H9 (cell line): ENCODE measurements at regions not wholly inside any gene's neighbourhood (a gene's known extent, or its start where the extent isn't known, plus 50 kb on each side); places are given as distances from the start of the nearest gene placed in this dataset.

Experiments used
- DNase-seq: peaks from one replicate; pipeline ENCODE4 v3.0.0-alpha.2; 2017
- H2AFZ ChIP-seq: one replicate; pipeline ENCODE4 v1.6.1; 2013; ENCODE audit warnings: mild to moderate bottlenecking, low read length, control low read depth, moderate library complexity
- H2AK5ac ChIP-seq: 2 replicates; pipeline ENCODE4 v1.6.1; 2013; ENCODE audit warnings: low read length, control low read depth, mixed read lengths; ENCODE audit not compliant: insufficient read length
- H2BK120ac ChIP-seq: one replicate; pipeline ENCODE4 v1.6.1; 2013; ENCODE audit warnings: low read depth, mild to moderate bottlenecking, low read length, control low read depth, inconsistent platforms; ENCODE audit not compliant: poor library complexity, severe bottlenecking
- H2BK12ac ChIP-seq: 2 replicates; pipeline ENCODE4 v1.6.1; 2013; ENCODE audit warnings: low read length, control low read depth, mixed read lengths, low read depth; ENCODE audit not compliant: insufficient read length
- H2BK15ac ChIP-seq: 2 replicates; pipeline ENCODE4 v1.6.1; 2013; ENCODE audit warnings: low read depth, low read length, control low read depth
- H2BK20ac ChIP-seq: one replicate; pipeline ENCODE4 v1.6.1; 2013; ENCODE audit warnings: low read depth, mild to moderate bottlenecking, low read length, control low read depth, inconsistent platforms; ENCODE audit not compliant: poor library complexity, severe bottlenecking
- H2BK5ac ChIP-seq: 2 replicates; pipeline ENCODE4 v1.6.1; 2013; ENCODE audit warnings: low read length, control low read depth, mixed read lengths; ENCODE audit not compliant: insufficient read length
- H3K14ac ChIP-seq: 2 replicates; pipeline ENCODE4 v1.6.1; 2013; ENCODE audit warnings: low read length, control low read depth; ENCODE audit not compliant: insufficient read depth
- H3K18ac ChIP-seq: 2 replicates; pipeline ENCODE4 v1.6.1; 2013; ENCODE audit warnings: low read depth, mild to moderate bottlenecking, mixed read lengths, low read length, control low read depth; ENCODE audit not compliant: insufficient read length
- H3K23ac ChIP-seq: 2 replicates; pipeline ENCODE4 v1.6.1; 2013; ENCODE audit warnings: low read length, control low read depth, mixed read lengths, low read depth; ENCODE audit not compliant: insufficient read length
- H3K23me2 ChIP-seq: 2 replicates; pipeline ENCODE4 v1.6.1; 2013; ENCODE audit warnings: low read depth, mild to moderate bottlenecking, mixed read lengths, low read length, control low read depth; ENCODE audit not compliant: insufficient read length, poor library complexity, severe bottlenecking
- H3K27ac ChIP-seq: 2 replicates; pipeline ENCODE4 v1.5.1; 2013; ENCODE audit warnings: low read length, control low read depth, mixed read lengths, low read depth; ENCODE audit not compliant: insufficient read length
- H3K27me3 ChIP-seq: 2 replicates; pipeline ENCODE4 v1.6.1; 2013; ENCODE audit warnings: low read length, control low read depth, inconsistent platforms; ENCODE audit not compliant: insufficient read depth
- H3K4ac ChIP-seq: 2 replicates; pipeline ENCODE4 v1.6.1; 2013; ENCODE audit warnings: low read depth, mild to moderate bottlenecking, control low read depth, inconsistent platforms, low read length, moderate library complexity
- H3K4me1 ChIP-seq: 2 replicates; pipeline ENCODE4 v1.6.1; 2013; ENCODE audit warnings: low read length, control low read depth, inconsistent platforms; ENCODE audit not compliant: insufficient read depth
- H3K4me2 ChIP-seq: 2 replicates; pipeline ENCODE4 v1.6.1; 2013; ENCODE audit warnings: low read length, control low read depth, mixed read lengths; ENCODE audit not compliant: insufficient read length, insufficient read depth
- H3K56ac ChIP-seq: 2 replicates; pipeline ENCODE4 v1.6.1; 2013; ENCODE audit warnings: low read depth, mild to moderate bottlenecking, mixed read lengths, low read length, control low read depth; ENCODE audit not compliant: insufficient read length
- H3K79me1 ChIP-seq: 2 replicates; pipeline ENCODE4 v1.6.1; 2013; ENCODE audit warnings: low read depth, mild to moderate bottlenecking, moderate library complexity, low read length, control low read depth, inconsistent platforms; ENCODE audit not compliant: insufficient read depth, poor library complexity, severe bottlenecking
- H3K79me2 ChIP-seq: 2 replicates; pipeline ENCODE4 v1.6.1; 2013; ENCODE audit warnings: low read length, control low read depth, inconsistent platforms; ENCODE audit not compliant: insufficient read depth
- H3K9ac ChIP-seq: 2 replicates; pipeline ENCODE4 v1.6.1; 2013; ENCODE audit warnings: low read length, control low read depth, mixed read lengths; ENCODE audit not compliant: insufficient read length; ENCODE audit errors: extremely low read depth
- H3K9me3 ChIP-seq: one replicate; pipeline ENCODE4 v1.6.1; 2013; ENCODE audit warnings: low read depth, low read length, inconsistent platforms; ENCODE audit not compliant: control insufficient read depth
- H3T11ph ChIP-seq: one replicate; pipeline ENCODE4 v1.6.1; 2013; ENCODE audit warnings: mild to moderate bottlenecking, low read length, control low read depth, inconsistent platforms
- H4K20me1 ChIP-seq: one replicate; pipeline ENCODE4 v1.6.1; 2013; ENCODE audit not compliant: control insufficient read depth, insufficient read length, insufficient read depth
- H4K5ac ChIP-seq: 2 replicates; pipeline ENCODE4 v1.6.1; 2013; ENCODE audit warnings: low read depth, mild to moderate bottlenecking, mixed read lengths, low read length, control low read depth; ENCODE audit not compliant: insufficient read length
- H4K8ac ChIP-seq: replicated peaks from 2 replicates; pipeline ENCODE4 v1.6.1; 2013; ENCODE audit warnings: low read length, control low read depth, mixed read lengths, low read depth; ENCODE audit not compliant: insufficient read length
- H4K91ac ChIP-seq: 2 replicates; pipeline ENCODE4 v1.6.1; 2013; ENCODE audit warnings: low read depth, mild to moderate bottlenecking, moderate library complexity, mixed read lengths, low read length, control low read depth; ENCODE audit not compliant: insufficient read length
- H3K27ac Mint-ChIP-seq, 3 experiments: 2 replicates in 2 of 3; 3 replicates in 1 of 3; pipeline ENCODE4 v1.8.0; 2020 to 2021; ENCODE audit warnings: mixed read lengths in 3 of 3, mild to moderate bottlenecking in 1 of 3, moderate library complexity in 1 of 3
- H3K27me3 Mint-ChIP-seq: 2 replicates; pipeline ENCODE4 v1.8.0; 2021; ENCODE audit warnings: low read depth, mild to moderate bottlenecking, moderate library complexity, mixed read lengths
- H3K36me3 Mint-ChIP-seq, 3 experiments: 2 replicates in 2 of 3; 3 replicates in 1 of 3; pipeline ENCODE4 v1.8.0; 2020 to 2021; ENCODE audit warnings: low read depth in 3 of 3, mixed read lengths in 3 of 3; ENCODE audit not compliant: insufficient read depth in 1 of 3
- H3K4me1 Mint-ChIP-seq, 2 experiments: 2 replicates each; pipeline ENCODE4 v1.8.0; 2020; ENCODE audit warnings: mixed read lengths in 2 of 2
- H3K4me3 Mint-ChIP-seq, 2 experiments: 2 replicates in 1 of 2; 3 replicates in 1 of 2; pipeline ENCODE4 v1.8.0; 2020 to 2021; ENCODE audit warnings: mild to moderate bottlenecking in 2 of 2, mixed read lengths in 2 of 2, moderate library complexity in 1 of 2
- H3K9me3 Mint-ChIP-seq, 2 experiments: 2 replicates in 1 of 2; 3 replicates in 1 of 2; pipeline ENCODE4 v1.8.0; 2020; ENCODE audit warnings: mild to moderate bottlenecking in 2 of 2, mixed read lengths in 2 of 2, moderate library complexity in 1 of 2
- WGBS: extraction: QIAGEN DNeasy Blood & Tissue Kit; methylation state at CpG from one replicate; pipeline ENCODE4 v1.1.7; 2013; ENCODE audit warnings: missing lambda C conversion rate, low lambda C conversion rate, mixed read lengths; ENCODE audit not compliant: insufficient read length; ENCODE audit errors: extremely low coverage; 5-methylcytosine and 5-hydroxymethylcytosine counted together
- TF ChIP-seq, protein P1 (sequence below): fragments of 200-600 bp; sonication (generic); conservative IDR thresholded peaks from 3 replicates; pipeline ENCODE4 v1.8.0; 2021; ENCODE audit warnings: antibody characterized with exemption, mild to moderate bottlenecking

DNA sequence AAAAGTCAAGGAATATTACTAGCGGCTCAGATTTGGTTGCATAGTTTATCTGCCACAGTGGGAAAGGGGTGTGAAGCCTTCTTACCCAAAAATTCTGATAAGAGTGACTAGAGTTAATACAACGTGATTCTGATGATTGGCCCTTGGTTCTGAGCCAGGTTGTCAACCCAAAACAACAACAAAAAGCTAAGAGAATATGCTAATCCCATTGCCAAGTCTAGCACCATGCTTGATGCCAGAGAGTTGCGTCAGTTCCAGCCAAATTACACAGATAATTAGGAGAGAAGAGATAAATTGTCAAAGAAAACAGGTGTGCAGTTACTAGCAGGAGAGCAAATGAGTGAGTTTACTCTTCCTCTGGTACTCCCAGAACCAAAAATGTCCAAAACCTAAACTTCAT is 287.4 kb upstream of the AGA start:
- Mint-ChIP-seq H3K4me3 (no peak overlapping the region), H3K4me1 (no peaks in the 10 kb centered on the region), H3K9me3 (no peaks in the 10 kb centered on the region; a peak in 1 of 5 replicates), H3K27ac (no peak overlapping the region), H3K27me3 (no peaks in the 10 kb centered on the region), H3K36me3 (no peaks in the 10 kb centered on the region)
- H3K4ac ChIP-seq = no peak overlapping the region
- H3K27me3 ChIP-seq = no peaks in the 10 kb centered on the region
- H3K4me2 ChIP-seq = no peak overlapping the region
- H3K4me1 ChIP-seq = no peaks in the 10 kb centered on the region
- H3T11ph ChIP-seq = no peak overlapping the region
- H4K91ac ChIP-seq = no peak overlapping the region
- TF ChIP-seq, protein P1, sequence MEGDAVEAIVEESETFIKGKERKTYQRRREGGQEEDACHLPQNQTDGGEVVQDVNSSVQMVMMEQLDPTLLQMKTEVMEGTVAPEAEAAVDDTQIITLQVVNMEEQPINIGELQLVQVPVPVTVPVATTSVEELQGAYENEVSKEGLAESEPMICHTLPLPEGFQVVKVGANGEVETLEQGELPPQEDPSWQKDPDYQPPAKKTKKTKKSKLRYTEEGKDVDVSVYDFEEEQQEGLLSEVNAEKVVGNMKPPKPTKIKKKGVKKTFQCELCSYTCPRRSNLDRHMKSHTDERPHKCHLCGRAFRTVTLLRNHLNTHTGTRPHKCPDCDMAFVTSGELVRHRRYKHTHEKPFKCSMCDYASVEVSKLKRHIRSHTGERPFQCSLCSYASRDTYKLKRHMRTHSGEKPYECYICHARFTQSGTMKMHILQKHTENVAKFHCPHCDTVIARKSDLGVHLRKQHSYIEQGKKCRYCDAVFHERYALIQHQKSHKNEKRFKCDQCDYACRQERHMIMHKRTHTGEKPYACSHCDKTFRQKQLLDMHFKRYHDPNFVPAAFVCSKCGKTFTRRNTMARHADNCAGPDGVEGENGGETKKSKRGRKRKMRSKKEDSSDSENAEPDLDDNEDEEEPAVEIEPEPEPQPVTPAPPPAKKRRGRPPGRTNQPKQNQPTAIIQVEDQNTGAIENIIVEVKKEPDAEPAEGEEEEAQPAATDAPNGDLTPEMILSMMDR = no peak
- no peak overlapping the region for H3K14ac ChIP-seq
- H2BK120ac ChIP-seq = no peak overlapping the region
- H4K5ac ChIP-seq = no peak overlapping the region
- WGBS = no CpG with 5 or more reads among the region's 3 CpGs
- H3K79me2 ChIP-seq = no peaks in the 10 kb centered on the region
- no peaks in the 10 kb centered on the region for H3K79me1 ChIP-seq
- H2BK5ac ChIP-seq = no peak overlapping the region
- H3K27ac ChIP-seq = no peak overlapping the region
- no peak overlapping the region for H3K9ac ChIP-seq
- H2AK5ac ChIP-seq = no peak overlapping the region
- H4K20me1 ChIP-seq = no peaks in the 10 kb centered on the region
- no peak overlapping the region for H3K18ac ChIP-seq
- no peak overlapping the region for H2BK12ac ChIP-seq
- no peaks in the 10 kb centered on the region for H3K9me3 ChIP-seq
- H2AFZ ChIP-seq = no peak overlapping the region
- H3K23me2 ChIP-seq = no peaks in the 10 kb centered on the region
- no peak overlapping the region for H4K8ac ChIP-seq
- H2BK20ac ChIP-seq = no peak overlapping the region
- no peak overlapping the region for H3K56ac ChIP-seq
- no peak overlapping the region for H3K23ac ChIP-seq
- no peak for DNase-seq
- H2BK15ac ChIP-seq = no peak overlapping the region
